ENCODE measurements at regions not wholly inside any gene's neighbourhood (a gene's known extent, or its start where the extent isn't known, plus 50 kb on each side); places are given as distances from the start of the nearest gene placed in this dataset.

- TF ChIP-seq CTCF (IDR thresholded peaks at IDR 0.05) (no peak), POLR2A (IDR thresholded peaks at IDR 0.05) (no peak), POLR2AphosphoS5 (IDR thresholded peaks at IDR 0.05) (no peak)
These were observed 72.3 kb upstream of the UQCRFS1 start for GRCh38 chr19:29285187-29285687.
